Neural cell (in vitro differentiated cells): ENCODE measurements at regions not wholly inside any gene's neighbourhood (a gene's known extent, or its start where the extent isn't known, plus 50 kb on each side); places are given as distances from the start of the nearest gene placed in this dataset.

Source experiments
- EP300 ChIP-seq: fragments of 450-650 bp; conservative IDR thresholded peaks from 2 replicates; pipeline ENCODE4 v1.6.1; 2014; ENCODE audit warnings: antibody characterized with exemption, mild to moderate bottlenecking, moderate library complexity; ENCODE audit not compliant: poor library complexity, severe bottlenecking
- EZH2 ChIP-seq: fragments of 200-600, 300-800 bp; shearing (Covaris generic), sonication (generic); IDR thresholded peaks from 2 replicates; pipeline ENCODE4 v1.6.1; 2014; ENCODE audit warnings: antibody characterized with exemption, low read length, borderline replicate concordance, mild to moderate bottlenecking; ENCODE audit not compliant: insufficient read depth, poor library complexity, severe bottlenecking
- POLR2AphosphoS5 ChIP-seq: IDR thresholded peaks from 2 replicates; pipeline ENCODE4 v1.6.1; 2012
- RAD21 ChIP-seq: fragments of 450-650 bp; conservative IDR thresholded peaks from 2 replicates; pipeline ENCODE4 v1.6.1; 2014; ENCODE audit warnings: antibody characterized with exemption, mild to moderate bottlenecking, moderate library complexity
- REST ChIP-seq: IDR thresholded peaks from 2 replicates; pipeline ENCODE4 v1.6.1; 2012; ENCODE audit warnings: borderline replicate concordance
- SMC3 ChIP-seq: fragments of 450-650 bp; conservative IDR thresholded peaks from 2 replicates; pipeline ENCODE4 v1.6.1; 2014; ENCODE audit warnings: antibody characterized with exemption, mild to moderate bottlenecking, moderate library complexity; ENCODE audit not compliant: poor library complexity
- TAF1 ChIP-seq: IDR thresholded peaks from 2 replicates; pipeline ENCODE4 v1.6.1; 2012; ENCODE audit warnings: low read depth
- TF ChIP-seq, protein P1 (sequence below): fragments of 450-650 bp; IDR thresholded peaks from 2 replicates; pipeline ENCODE4 v1.5.1; 2014; ENCODE audit warnings: antibody characterized with exemption, mild to moderate bottlenecking, moderate library complexity; ENCODE audit not compliant: poor library complexity, severe bottlenecking

GRCh38 chrX:121165930-121166359 is 118.5 kb downstream of the GLUD2 start:
- TF ChIP-seq TAF1, result no peak
- TF ChIP-seq, protein P1, sequence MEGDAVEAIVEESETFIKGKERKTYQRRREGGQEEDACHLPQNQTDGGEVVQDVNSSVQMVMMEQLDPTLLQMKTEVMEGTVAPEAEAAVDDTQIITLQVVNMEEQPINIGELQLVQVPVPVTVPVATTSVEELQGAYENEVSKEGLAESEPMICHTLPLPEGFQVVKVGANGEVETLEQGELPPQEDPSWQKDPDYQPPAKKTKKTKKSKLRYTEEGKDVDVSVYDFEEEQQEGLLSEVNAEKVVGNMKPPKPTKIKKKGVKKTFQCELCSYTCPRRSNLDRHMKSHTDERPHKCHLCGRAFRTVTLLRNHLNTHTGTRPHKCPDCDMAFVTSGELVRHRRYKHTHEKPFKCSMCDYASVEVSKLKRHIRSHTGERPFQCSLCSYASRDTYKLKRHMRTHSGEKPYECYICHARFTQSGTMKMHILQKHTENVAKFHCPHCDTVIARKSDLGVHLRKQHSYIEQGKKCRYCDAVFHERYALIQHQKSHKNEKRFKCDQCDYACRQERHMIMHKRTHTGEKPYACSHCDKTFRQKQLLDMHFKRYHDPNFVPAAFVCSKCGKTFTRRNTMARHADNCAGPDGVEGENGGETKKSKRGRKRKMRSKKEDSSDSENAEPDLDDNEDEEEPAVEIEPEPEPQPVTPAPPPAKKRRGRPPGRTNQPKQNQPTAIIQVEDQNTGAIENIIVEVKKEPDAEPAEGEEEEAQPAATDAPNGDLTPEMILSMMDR, result no peak
- TF ChIP-seq POLR2AphosphoS5, result no peak
- TF ChIP-seq EP300, result no peak
- no peak for TF ChIP-seq SMC3
- no peak for TF ChIP-seq REST
- TF ChIP-seq EZH2, result no peak
- no peak for TF ChIP-seq RAD21
